Adrenal gland (tissue), 9 donors: ENCODE measurements at regions not wholly inside any gene's neighbourhood (a gene's known extent, or its start where the extent isn't known, plus 50 kb on each side); places are given as distances from the start of the nearest gene placed in this dataset.

ENCODE experiments used
- DNase-seq, 7 donors: peaks; one replicate each; pipeline ENCODE4 v3.0.0-alpha.2; 2019 to 2020
- H3K27ac ChIP-seq, 5 donors: fragments of 200-600 bp; sonication (generic) in 4 of 5; 1 replicate in 3 of 5; 2 replicates in 2 of 5; pipeline versions ENCODE4 v1.5.1 to v1.8.0; 2016 to 2020; ENCODE audit warnings: mild to moderate bottlenecking in 1 of 5
- H3K27me3 ChIP-seq: fragments of 200-600 bp; 2 replicates; pipeline ENCODE4 v1.8.0; 2021
- H3K36me3 ChIP-seq, 2 donors: fragments of 200-600 bp; replicated peaks in 1 of 2; 1 replicate in 1 of 2; 2 replicates in 1 of 2; pipeline versions ENCODE4 v1.5.1 to v1.8.0; 2018 to 2022
- H3K4me1 ChIP-seq, 2 donors: fragments of 200-600 bp; replicated peaks in 1 of 2; 1 replicate in 1 of 2; 2 replicates in 1 of 2; pipeline versions ENCODE4 v1.5.1 to v1.8.0; 2018 to 2021
- H3K4me3 ChIP-seq, 4 donors: fragments of 200-600 bp; sonication (generic) in 3 of 4; one replicate each; pipeline ENCODE4 v1.5.1; 2016 to 2018
- H3K9me3 ChIP-seq, 3 donors: fragments of 200-600 bp; sonication (generic) in 1 of 3; replicated peaks in 1 of 3; 1 replicate in 2 of 3; 2 replicates in 1 of 3; pipeline versions ENCODE4 v1.5.1 to v1.8.0; 2016 to 2021
- POLR2A ChIP-seq, 2 donors: fragments of 450-650 bp; IDR thresholded peaks; one replicate each; pipeline ENCODE4 v1.6.1; 2017; ENCODE audit warnings: antibody characterized with exemption in 2 of 2, mild to moderate bottlenecking in 2 of 2, moderate library complexity in 1 of 2
- WGBS, 4 donors: extraction: QIAGEN DNeasy Blood & Tissue Kit in 2 of 4; methylation state at CpG; one replicate each; pipeline versions ENCODE4 v1.1.5 to v1.1.7; 2013 to 2017; 5-methylcytosine and 5-hydroxymethylcytosine counted together
- intact Hi-C, 2 donors: fragments of 100-400 bp; cut with DNase I; formaldehyde crosslinking; loops; one replicate each; pipeline versions ENCODE4 v1.14.1 to v1.15.0; 2022 to 2023
- TF ChIP-seq, protein P1 (sequence below), 6 experiments: fragments of 450-650 bp in 4 of 6; fragments of 200-600 bp in 2 of 6; sonication (generic) in 1 of 6; IDR thresholded peaks; 1 replicate in 5 of 6; 2 replicates in 1 of 6; pipeline versions ENCODE4 v1.5.1 to v1.8.0; 2016 to 2021; ENCODE audit warnings: antibody characterized with exemption in 6 of 6, mild to moderate bottlenecking in 2 of 6, moderate library complexity in 1 of 6
- donor health status: healthy with polysubstance abuse.
- donor health status: Bipolar disorder and iron deficiency.
- donor health status: DM: yes; HTN: yes; CAD: no.
- donor health status: DM: no; HTN: no; CAD: no.
- donor health status: DM: no; HTN: no; CAD: no.

- no peak for DNase-seq
- Histone ChIP-seq H3K27ac (no peak overlapping the region), H3K4me1 (no peaks in the 10 kb centered on the region), H3K4me3 (no peak overlapping the region), H3K9me3 (no peaks in the 10 kb centered on the region), H3K27me3 (no peaks in the 10 kb centered on the region), H3K36me3 (no peaks in the 10 kb centered on the region)
- TF ChIP-seq POLR2A (IDR thresholded peaks at IDR 0.05), result no peak
- TF ChIP-seq, protein P1, sequence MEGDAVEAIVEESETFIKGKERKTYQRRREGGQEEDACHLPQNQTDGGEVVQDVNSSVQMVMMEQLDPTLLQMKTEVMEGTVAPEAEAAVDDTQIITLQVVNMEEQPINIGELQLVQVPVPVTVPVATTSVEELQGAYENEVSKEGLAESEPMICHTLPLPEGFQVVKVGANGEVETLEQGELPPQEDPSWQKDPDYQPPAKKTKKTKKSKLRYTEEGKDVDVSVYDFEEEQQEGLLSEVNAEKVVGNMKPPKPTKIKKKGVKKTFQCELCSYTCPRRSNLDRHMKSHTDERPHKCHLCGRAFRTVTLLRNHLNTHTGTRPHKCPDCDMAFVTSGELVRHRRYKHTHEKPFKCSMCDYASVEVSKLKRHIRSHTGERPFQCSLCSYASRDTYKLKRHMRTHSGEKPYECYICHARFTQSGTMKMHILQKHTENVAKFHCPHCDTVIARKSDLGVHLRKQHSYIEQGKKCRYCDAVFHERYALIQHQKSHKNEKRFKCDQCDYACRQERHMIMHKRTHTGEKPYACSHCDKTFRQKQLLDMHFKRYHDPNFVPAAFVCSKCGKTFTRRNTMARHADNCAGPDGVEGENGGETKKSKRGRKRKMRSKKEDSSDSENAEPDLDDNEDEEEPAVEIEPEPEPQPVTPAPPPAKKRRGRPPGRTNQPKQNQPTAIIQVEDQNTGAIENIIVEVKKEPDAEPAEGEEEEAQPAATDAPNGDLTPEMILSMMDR (IDR thresholded peaks at IDR 0.05), result no peak
- intact Hi-C loops, result no loop called here
- WGBS, 4 donors, result 91 to 100% (median 96%) methylated on average over 1 of the region's 1 CpG
Observed at GRCh38 chr1:58206749-58207148, 339.8 kb downstream of the OMA1 start.

DNA sequence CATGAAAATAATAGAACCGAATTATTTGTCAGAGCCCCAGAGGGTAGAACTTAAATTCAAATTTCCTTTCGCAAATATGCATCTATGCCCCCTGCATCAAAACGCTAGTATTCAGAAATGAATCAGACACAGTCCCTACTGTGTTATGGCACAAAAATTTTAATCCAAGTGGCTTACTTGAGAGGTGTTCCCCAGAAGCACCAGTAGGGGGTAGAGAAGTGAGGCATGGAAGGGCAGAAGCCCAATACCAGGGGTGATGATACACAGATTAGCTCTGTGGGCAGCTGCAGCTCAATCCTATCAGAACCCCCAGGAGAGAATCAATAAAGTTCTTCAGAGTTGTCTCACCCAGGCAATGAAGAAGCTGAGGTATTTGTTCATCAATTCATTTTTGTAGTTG, 342.2 kb downstream of the OMA1 start:
- Histone ChIP-seq H3K27ac (no peak overlapping the region), H3K27me3 (no peaks in the 10 kb centered on the region), H3K4me1 (no peaks in the 10 kb centered on the region), H3K9me3 (no peaks in the 10 kb centered on the region), H3K4me3 (no peak overlapping the region), H3K36me3 (no peaks in the 10 kb centered on the region)
- 71 to 90% (median 79%) methylated on average over 3 of the region's 3 CpGs for WGBS, 4 donors
- no peak for DNase-seq
- TF ChIP-seq, protein P1 (IDR thresholded peaks at IDR 0.05), result no peak
- TF ChIP-seq POLR2A (IDR thresholded peaks at IDR 0.05), result no peak
- intact Hi-C loops, result no loop called here

DNA sequence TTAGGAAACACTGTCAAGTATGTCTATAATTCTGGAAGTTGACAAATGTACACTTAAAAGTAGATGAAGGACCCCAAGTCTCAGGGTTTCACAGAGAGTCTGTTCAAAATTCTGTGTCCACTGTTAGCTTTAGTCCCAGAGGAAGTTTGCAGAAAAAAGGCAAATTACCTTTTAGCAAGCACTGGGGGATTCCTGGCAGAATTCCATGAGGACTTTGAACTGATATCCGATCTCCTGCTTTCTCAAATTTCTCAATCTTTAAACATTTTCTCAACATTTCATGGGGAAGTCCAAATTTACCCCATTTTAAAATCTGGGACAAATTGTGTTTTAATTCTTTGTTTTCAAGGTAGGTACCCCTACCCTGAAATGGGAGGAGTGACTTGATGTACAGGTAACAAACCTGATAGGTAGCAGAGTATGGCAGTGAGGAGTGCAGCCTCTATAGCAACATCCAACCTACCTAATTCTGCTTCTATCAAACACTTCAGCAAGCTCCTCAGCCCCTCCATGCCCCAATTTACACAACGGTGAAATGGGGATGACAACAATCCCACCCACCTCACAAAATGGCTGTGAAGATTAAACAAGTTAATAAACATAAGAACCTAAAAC, 344.9 kb downstream of the OMA1 start:
- H3K4me1 ChIP-seq, result no peaks in the 10 kb centered on the region
- H3K4me3 ChIP-seq, result no peak overlapping the region
- intact Hi-C loops, result no loop called here
- no peaks in the 10 kb centered on the region for H3K27me3 ChIP-seq
- WGBS, 4 donors, result 75 to 91% (median 84%) methylated on average over 2 of the region's 2 CpGs
- no peaks in the 10 kb centered on the region for H3K36me3 ChIP-seq
- no peak for DNase-seq
- no peak overlapping the region for H3K27ac ChIP-seq
- no peaks in the 10 kb centered on the region for H3K9me3 ChIP-seq
- no peak for TF ChIP-seq POLR2A (IDR thresholded peaks at IDR 0.05)
- TF ChIP-seq, protein P1 (IDR thresholded peaks at IDR 0.05), result no peak

DNA sequence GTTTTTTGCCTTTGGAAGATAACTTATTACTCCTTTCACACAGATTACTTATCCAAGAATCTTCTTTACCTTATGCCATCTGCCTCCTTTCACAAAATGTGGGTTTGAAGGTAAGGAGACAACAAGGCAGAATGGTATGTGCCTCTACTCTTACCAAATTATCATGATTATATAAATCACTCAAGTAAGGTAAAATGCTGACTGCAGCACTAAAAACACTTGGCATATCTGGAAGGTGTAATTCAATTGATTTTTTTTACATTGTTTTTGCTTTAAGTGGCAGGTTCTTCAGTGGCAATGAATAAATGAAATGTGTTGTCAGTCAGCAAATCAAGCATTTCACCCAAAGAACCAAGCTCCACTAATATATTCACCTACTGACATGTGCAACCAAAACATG, 346.1 kb downstream of the OMA1 start:
- TF ChIP-seq, protein P1 (IDR thresholded peaks at IDR 0.05), result no peak
- no peak for TF ChIP-seq POLR2A (IDR thresholded peaks at IDR 0.05)
- no peak overlapping the region for H3K27ac ChIP-seq
- no peaks in the 10 kb centered on the region for H3K4me1 ChIP-seq
- H3K36me3 ChIP-seq, result no peaks in the 10 kb centered on the region
- intact Hi-C loops, result no loop called here
- no peak overlapping the region for H3K4me3 ChIP-seq
- no peaks in the 10 kb centered on the region for H3K27me3 ChIP-seq
- H3K9me3 ChIP-seq, result no peaks in the 10 kb centered on the region
- no peak for DNase-seq
